Activated effector memory CD4-positive, alpha-beta T cell treated with anti-CD3 and anti-CD28 coated beads, Interleukin-2, amount 50 U/mL, for 16 hours (primary cell): ENCODE measurements at regions not wholly inside any gene's neighbourhood (a gene's known extent, or its start where the extent isn't known, plus 50 kb on each side); places are given as distances from the start of the nearest gene placed in this dataset.

Source experiments
- DNase-seq: peaks from one replicate; pipeline ENCODE4 v3.0.0-alpha.2; 2020

DNA sequence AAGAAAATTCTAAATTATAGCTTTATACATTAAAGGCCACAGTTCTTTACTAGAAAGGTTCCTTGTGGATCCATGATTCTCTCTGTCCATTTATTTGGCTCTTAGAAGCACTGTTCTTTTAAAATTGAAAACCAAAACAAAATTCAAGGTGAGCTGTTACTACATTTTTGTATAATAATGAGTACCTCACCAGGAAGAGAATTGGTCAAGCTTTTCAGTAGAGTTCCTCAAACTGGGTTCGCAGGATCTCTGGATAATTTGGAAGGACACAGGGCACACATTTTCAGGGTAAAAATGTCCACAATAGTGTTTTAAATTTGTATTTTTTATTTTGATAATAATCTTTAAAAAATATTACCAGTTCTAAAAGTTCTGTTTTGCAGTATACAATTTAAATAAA lies 93.0 kb downstream of the PPP1R3A start:
- no peak for DNase-seq

DNA sequence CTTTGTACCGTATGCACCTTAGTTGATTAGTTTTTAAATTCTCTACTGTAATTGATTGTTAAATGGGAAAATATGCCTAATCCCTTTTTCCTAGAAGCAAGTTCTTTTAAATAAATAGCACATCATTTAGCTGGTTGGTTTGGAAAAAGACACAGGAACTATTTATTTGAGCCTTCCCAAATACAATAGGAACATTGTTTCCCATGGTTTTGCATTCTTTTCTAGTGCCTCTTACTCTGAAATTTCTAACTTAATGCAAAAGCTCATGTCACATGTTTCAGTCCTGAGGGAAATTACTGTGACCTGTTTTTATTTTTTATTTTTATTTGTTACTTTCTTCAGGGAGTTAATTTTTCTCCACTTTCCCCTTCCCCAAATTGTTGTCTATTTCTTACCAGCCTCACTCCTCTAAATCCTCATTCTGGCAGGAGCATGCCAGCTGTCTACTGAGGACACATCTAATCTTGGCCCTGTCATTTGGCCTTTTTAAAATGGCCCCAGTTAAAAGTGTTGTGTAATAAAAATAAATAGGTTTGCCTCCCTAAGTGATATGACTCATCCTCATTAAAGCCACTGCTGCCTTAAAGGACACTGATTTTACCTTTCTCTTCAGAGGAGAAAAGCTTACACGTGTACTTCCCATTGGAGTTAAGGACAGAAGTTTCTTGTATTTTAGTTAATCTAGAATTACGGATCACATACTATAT lies 94.5 kb downstream of the PPP1R3A start:
- no peak for DNase-seq

DNA sequence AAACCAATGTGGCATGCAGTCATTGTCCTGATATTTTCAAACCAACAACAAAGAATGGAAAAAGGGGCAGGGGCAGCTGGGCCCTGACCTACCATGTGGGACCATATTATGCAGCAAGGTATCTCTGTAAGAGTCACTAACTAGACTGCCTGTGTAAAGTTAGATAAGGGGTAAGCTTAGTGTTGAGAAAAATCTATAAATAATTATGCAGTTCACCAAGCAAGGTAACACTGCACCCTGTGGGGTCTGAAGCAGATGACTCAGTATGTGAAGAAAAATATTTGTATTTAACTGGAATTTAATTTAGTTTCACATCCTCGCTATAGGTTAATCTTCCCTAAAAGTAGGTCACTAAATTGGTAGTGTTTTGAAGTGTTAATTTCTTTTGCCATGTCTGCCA lies 99.3 kb downstream of the PPP1R3A start:
- no peak for DNase-seq

DNA sequence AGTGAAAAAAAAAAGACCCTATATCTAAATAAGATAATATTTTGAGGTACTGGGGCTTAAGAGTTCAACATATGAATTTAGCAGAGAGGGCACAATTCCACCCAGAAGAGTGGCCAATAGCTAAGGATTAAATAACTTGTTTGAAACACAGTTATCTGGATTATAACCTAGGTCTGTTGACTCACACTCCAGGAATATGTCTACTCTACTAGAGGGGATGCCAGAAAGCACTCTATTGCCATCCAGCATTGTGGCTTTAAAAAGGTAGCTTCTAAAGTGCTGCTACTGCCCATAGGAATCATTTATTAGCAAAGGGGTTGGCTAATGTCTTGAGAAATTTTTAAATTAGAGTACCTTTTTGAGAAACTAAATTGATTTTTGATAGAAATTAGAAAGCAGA lies 102.2 kb downstream of the PPP1R3A start:
- DNase-seq: no peak

DNA sequence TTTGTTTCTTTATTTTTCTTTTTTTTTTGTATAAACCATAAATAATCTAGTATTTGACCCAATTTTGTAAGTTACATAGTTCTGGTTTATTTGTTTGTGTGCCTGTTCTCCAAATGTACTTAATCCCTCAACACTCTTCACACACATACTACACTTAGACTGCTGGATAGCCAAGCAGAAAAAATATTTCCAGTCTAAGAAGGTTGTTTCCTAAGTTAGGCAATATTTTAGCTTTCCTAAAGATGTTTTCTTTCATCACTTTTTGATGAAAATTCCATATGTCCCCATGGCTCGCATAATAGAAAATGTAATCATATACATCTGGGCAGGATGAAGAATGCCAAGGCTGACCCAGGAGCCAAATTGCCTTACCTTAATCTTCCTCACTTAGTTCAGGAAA lies 105.3 kb downstream of the PPP1R3A start:
- DNase-seq: no peak

DNA sequence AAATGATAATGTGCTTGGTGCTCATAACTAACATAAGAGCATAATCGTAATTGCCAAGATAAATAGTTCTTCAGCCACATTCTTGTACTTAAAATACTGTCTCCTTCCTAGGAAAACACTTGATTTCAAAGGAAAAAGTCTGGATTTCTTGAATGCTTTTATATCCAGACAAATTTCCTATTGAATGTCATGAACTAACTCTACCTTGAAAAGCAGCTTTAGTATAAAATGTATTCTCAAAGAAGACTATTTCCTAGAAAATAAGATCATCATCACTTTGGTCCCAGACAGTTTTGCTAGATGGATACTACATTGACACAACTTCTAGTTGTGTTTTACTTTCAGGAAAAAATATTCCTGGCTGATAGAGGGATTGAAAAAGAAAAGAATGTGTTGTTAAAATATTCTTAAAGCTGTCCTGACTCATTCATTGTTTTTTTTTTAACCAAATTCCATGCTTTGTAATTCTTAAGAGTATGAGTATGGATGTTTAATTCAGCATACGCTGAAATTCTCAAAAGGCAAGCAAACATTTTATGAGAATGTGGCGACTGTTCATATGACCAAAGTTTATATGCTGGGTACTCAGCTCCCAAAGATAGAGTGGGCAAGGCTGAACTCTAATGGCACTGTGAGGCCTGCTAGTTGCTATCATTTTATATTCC lies 106.1 kb downstream of the PPP1R3A start:
- DNase-seq: no peak

DNA sequence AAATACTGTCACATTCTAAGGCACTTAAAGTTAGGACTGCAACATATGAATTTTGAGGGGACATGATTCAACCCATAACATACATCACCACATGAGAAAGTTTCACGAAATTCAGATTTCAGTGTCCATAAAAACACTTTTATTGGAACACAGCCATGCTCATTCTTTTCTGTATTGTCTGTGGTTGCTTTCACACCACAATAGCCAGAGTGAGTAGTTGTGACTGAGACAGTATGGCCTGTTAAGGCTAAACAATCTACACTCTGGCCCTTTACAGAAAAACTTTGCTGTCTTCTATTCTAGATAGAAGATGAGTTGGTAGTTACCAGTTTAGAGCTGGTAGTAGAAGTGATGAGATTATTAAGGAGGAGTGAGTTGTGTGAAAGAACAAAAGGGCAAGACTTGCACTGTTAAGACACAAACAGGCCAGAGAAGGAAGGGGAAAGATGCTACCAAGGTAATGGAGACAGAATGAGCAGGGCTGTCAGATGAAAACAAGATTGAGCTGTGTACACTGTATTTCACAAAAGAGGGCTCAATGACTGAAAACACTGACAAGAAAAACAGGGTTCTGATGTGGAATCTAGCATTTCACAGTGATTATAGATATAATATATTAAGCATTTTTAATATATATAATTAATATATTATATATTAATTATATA lies 108.6 kb downstream of the PPP1R3A start:
- no peak for DNase-seq

DNA sequence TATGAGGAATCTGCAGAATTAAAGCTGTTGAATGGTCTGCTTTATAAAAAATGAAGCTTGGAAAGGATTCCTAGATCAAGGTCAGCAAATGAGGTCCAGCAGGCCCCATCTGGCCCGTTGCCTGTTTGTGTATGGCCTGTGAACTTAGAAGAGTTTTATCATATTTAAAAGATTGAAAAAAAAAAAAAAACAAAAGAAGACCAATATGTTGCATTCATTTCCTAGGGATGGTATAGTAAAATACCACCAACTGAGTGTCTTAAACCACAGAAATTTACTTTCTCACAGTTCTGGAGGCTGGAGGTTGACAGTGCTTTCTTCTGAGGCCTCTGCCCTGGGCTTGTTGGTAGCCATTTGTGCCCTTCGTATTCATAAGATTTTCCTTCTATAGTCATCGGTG lies 109.2 kb downstream of the PPP1R3A start:
- no peak for DNase-seq

DNA sequence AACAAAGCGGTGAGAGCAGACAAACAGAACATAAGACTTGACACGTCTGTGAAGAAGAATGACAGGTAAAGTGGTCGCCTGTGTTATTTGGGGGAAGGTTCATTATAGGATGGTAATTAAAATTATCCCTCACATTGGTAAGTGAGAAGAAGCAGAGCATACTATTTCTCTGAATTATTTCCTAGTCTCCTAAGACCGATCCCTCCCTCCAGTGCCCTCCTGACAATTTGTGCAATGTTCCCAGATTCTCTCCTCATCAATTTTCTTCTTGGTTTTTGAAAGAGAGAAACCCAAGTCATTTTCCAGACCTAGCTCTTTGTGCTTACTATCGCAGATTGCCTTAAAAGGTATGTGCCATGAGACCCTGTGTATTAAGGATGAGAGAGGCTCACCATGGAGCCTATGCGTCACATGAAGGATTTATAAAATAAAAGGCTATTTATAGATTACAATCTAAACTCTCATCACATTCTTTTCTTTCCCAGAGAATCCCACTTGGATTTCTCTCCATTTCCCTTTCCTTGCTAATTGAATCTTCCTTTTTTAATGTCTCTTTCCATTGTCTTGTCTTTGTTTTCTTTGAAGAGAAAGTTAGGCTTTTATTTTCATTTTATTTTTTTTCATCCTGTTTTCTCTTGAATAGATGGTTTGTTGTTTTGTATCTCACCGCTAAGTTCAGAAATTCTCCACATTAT lies 112.0 kb downstream of the PPP1R3A start:
- no peak for DNase-seq

DNA sequence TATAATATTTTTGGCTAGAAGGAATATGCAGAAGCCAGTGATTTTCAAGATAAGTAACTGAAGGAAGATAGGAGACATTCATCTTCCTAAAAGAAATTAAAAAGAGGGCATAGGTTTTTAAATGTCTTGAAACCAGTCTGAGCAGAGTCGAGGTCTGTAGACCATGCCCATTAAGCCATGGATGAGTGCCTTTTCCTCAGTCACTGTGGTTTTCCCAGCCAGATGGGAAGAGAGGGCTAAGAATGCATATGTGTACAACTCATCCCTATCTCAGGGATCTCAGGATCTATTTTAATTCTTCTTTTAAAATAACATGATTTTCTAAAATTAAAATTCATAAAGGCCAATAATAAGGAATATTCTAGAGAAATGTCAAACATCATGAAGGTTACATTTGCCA lies 112.8 kb downstream of the PPP1R3A start:
- no peak for DNase-seq

DNA sequence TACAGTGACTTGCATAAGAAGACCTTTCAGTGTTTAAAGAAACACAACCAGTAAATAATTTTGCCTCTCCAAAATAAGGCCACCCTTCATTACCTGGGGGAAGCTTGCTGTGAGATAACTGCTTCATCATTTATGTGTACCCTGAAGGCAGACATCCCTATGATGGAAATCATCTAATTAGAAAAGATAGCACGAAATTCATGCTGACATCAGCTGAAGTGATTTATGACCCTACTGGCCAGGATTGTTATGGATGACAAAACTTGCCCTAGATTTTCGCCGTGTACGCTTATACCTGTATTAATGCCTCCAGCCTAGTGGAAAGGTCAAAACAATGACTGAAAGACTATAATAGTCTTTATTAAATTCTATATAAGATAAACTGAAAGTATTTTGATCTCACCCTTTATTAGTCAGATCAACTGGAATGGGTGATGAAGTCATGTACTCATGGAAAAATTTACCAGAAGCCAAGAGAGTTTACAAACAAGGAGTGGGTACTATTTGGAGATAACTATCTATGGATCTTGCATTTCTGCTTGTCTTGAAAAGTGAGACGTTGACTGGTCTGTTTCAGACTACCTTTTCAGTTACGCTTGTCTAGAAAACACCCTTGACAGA lies 114.2 kb downstream of the PPP1R3A start:
- DNase-seq: no peak

DNA sequence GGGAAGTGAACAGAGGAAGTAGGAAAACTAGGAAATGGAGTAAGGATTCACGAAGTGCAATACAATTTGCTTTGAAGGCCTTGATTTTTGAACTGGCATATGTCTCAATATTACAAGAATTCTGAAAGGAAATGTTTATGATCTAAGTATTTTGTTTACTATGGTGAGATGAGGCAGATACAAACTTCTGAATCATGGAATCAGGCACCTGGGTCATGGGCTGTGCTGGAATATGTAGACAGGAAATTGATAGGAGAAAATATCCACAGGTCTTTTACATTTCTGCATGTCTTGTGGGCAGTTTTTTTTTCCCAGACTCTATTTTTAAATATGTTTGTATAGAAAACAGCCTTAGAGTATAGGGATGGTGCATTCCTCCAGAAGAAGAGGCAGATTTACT lies 117.1 kb downstream of the PPP1R3A start:
- DNase-seq: no peak

DNA sequence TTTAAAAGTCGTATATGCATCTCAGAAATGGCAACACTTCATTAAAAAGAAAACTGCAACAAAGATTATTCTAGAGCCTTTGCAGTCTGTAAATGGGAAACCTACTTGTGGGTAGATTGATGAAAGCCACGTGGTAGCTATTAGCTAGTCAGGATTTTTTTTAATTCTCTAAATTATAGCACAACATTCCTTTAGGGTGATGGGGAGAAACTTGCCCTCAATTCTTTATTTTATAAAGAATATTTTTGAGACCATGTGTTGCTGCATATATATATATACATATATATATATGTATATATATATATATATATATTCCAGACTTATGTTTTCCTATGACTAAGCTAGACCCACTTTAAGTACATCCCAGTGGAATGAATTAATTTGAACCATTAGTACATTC lies 118.0 kb downstream of the PPP1R3A start:
- no peak for DNase-seq

DNA sequence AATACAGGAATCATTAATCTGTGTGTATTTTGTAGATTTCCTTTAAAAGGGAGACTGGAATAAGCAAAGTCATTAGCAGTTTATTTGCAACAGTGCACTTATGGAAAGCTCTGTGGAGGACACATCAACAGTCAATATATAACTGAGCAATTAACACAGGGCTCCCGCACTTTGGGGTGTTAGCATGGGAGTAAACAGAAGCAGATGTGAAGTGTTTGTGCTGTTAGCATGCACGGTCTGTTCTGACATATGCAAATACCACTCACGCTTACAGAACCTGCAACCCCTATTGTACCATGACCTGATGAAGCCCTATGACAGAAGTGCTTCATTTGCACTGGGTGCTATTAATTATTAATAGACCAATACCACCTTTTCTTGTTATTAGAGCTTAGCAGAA lies 118.9 kb downstream of the PPP1R3A start:
- DNase-seq: no peak

DNA sequence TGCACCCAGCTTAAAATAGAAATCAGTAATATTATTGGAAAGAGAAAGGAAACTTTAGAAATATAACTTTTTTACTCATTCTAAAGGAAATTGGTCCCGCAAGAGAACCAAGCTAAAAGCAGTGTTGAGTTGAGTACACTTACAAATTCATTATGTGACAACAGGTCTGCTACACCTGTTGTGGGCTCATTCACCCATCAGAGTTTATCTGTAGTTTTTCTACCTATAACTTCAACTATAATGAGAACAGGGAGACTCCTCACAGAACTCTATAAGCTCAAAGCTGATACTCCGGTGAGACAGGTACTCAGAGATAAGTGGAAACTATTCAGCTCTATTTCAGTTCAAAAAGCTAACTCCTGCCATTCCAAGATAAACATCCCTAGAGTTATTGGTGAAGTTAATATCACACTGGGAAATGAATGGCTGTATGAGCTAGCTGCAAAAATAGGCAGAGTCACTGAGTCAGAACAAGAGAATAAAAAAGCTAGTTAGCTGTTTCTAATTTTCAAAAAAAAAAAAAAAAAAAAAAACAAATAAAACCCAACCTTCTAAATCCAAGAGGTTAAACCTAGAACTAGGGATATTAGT lies 121.3 kb downstream of the PPP1R3A start:
- DNase-seq: no peak

DNA sequence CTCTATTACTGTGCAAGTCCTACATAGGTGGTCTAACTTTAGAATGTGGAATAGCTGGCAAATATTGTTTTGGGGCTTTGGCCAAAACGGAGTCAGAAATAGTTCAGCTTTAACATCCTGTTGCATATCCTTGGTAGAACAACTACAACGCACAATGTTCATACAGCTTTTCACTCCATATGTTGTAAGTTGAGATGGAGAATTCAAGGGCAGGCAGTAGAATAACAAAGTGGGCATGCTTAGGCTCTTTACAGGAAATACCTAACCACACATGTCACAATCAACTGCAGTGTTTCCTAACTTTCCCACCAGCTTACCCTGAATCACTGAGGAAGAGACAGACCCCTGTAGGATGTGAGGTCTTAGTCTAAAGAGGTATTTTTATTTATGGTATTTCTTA lies 122.3 kb downstream of the PPP1R3A start:
- DNase-seq: no peak

DNA sequence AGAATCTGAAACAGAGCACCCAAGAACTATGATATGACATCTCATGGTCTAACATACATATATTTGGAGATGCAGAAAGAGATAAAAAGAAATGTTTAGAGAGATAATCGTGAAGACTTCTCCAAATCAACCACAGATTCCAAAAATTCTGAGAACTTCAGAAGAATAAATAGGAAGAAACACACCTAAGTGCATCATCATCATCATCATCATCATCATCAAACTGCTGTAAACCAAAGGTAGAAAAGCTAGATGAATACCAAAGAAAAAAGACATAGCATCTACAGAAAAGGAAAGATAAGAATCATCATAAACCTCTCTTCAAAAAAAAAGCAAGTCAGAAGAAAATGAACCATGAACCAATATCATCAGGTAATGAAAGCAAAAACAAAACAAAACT lies 124.2 kb downstream of the PPP1R3A start:
- no peak for DNase-seq

DNA sequence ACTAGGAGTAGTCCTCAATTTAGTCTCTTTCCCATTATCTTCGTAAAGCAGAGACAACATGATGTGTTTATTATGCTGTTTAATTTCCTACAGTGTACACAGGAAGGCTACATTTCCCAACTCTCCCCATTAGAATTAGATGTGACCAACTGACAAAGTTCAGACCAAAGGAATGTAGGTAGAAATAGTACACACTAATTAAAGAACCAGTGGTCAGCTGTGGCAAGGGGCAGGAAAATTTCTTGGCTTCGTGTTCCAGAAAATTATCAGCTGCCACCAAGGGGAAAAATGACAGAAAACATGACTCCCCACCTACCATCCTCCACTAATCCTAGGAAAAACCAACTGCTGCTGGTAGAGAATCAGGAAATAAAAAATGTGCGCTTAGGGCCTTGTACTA lies 125.6 kb downstream of the PPP1R3A start:
- DNase-seq: no peak

DNA sequence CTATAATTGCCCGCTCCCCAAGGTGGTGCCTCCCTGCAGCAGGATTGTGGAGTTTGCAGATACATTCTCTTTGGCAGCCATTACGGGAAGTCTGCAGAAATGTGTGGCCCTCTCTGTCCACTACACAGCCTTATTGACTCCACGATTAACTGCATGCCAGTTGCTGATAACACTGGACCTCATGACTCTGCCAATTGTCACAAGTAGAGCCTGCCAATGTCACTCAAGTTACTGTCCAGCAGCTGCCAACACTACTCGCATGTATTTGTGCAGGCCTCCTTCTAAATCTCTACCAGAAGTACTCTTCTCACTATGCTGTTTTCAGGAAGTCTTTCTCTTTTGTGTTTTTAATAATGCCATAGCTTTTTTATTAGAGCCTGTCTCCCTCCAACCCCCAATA lies 128.8 kb downstream of the PPP1R3A start:
- DNase-seq: no peak

DNA sequence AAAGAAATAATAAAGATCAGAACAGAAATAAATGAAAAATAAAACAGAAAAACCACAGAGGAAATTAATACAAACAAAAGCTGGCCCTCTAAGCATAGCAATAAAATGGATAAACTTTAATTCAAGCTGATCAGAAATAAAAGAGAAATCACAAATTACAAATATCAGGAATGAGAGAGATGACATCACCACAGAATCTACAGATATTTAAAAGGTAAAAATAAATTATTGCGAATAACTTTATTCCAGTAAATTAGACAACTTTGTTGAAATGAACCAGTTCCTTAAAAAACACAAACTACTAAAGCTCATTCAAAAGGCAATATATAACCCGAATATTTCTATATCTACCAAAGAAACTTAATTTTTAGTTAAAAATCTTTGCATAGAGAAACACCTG lies 131.7 kb downstream of the PPP1R3A start:
- DNase-seq: no peak

DNA sequence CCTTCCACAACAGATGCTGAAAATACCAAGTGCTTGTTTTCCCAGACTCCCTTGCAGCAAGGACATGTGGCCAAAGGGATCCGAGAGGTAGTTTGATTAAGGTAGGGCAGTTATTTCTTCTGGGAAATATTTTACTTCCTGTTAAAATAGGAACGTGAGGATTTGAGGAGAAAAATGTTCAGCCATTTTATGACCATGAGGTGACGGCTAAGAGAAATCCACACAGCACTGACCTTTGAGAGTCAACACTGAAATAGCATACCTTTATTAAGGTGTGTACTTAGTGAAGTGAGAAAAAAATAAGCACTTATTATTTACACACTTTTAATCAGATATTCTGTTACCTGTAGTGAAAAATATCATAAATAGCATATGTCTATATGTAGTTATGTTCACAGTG lies 133.9 kb downstream of the PPP1R3A start:
- no peak for DNase-seq

DNA sequence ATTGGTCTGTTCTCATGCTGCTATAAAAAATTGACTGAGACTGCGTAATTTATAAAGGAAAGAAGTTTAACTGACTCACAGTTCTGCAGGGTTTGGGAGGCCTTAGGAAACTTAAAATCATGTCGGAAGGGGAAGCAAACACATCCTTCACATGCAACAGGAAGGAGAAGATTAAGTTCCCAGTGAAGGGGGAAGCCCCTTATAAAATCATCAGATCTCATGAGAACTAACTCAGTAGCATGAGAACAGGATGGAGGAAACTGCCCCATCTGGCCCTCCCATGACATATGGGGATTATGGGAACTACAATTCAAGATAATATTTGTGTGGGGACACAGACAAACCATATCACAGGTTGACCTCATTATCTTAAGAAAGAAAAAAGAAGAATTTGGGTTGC lies 134.5 kb downstream of the PPP1R3A start:
- DNase-seq: no peak

DNA sequence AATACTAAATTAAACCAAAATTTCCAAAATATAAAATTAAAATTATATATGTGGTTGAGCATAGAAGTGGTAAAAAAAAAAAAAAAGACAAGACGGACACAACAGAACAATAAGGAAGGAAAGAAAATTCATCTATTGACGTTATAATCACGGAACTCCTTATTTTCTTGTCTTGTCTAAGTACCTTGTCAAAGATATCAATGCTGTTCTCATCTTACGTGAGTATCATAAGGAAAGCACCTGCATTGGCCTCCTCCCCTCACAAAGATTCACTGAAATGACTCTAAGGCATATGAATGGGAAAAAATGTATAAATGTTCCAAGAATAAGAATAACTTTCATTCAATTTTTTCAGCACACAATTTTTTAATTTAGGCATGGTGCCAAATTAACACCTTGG lies 135.4 kb downstream of the PPP1R3A start:
- no peak for DNase-seq
